ENCODE measurements at regions not wholly inside any gene's neighbourhood (a gene's known extent, or its start where the extent isn't known, plus 50 kb on each side); places are given as distances from the start of the nearest gene placed in this dataset.
"Not testable (repeated sequence)": the region's sequence is repeated elsewhere in the genome, so short reads cannot be mapped to it uniquely, and the experiment has no call there.

DNA sequence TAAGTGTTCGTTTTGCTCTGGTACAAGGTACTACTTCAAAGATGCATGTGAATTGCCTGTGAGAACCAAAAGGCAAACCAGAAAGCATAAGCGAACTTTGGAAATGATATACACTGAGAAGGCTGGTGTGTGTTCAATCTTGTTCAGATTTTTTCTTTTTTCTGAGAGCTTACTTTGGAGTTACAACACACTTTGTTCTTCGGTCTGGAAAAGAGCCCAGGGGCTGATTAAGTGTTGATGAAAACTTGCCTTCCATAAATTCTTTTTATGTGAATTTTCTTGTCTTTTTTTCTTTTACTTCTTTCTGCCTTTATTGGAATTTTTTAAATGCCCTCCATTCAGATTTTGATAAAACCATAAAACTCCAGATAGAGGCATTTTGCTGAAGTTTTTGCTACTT is 395.1 kb upstream of the SASH1 start:
- no peak overlapping the region for H3K27ac ChIP-seq (ENCODE audit: low read depth, low read length)
- no peaks in the 10 kb centered on the region for H3K27me3 ChIP-seq (ENCODE audit: insufficient read depth, low read length)
- no peak overlapping the region for H3K9ac ChIP-seq (ENCODE audit: low read depth, low read length)

DNA sequence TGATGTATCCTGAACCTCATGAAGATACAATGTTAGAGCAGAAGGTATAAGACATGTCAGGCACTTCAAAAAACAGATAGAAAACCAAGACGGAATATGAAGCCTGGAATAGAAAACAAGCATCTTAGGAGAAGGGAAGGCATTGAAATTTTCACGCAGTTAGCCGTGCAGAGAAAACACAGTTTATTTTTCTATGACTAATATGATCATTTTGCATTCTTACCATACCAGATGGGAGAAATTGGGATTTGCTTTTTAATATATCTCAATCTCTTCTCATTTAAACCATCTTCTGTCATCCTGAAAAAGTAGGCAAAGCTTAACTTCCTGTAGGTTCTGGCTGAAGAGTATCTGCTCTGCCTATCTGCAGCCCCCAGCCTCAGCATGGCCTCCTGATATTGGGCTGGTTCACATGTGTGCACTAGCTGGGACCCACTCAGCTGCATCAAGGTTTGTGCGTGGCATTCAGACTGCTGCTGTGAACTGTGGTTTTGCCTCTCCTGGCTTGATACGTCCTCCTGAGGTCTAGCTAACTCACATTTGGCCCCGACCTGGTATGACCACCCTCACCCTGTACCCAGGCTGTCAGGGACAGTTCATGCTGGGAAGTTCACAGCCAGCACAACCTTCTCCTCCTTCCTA is 392.5 kb upstream of the SASH1 start:
- peaks cover 10% of the 10 kb centered on the region for H3K9me3 ChIP-seq (ENCODE audit: insufficient read depth, low read depth, low read length)
- no peaks in the 10 kb centered on the region for H3K36me3 ChIP-seq (ENCODE audit: insufficient read depth, low read length)
- no peaks in the 10 kb centered on the region for H3K27me3 ChIP-seq (ENCODE audit: insufficient read depth, low read length)
- H3K27ac ChIP-seq (ENCODE audit: low read depth, low read length): no peak overlapping the region
- WGBS: 93% methylated on average over 6 of the region's 6 CpGs
- no peaks in the 10 kb centered on the region for H3K4me1 ChIP-seq (ENCODE audit: insufficient read depth, low read length)
- no peak overlapping the region for H3K4me3 ChIP-seq (ENCODE audit: low read length)
- no peak overlapping the region for H3K9ac ChIP-seq (ENCODE audit: low read depth, low read length)

More for the DNA sequence above, 395.1 kb upstream of the SASH1 start:
- Histone ChIP-seq H3K9me3 (ENCODE audit: insufficient read depth, low read depth, low read length) (peaks cover 28% of the 10 kb centered on the region), H3K4me1 (ENCODE audit: insufficient read depth, low read length) (no peaks in the 10 kb centered on the region), H3K4me3 (ENCODE audit: low read length) (no peak overlapping the region), H3K36me3 (ENCODE audit: insufficient read depth, low read length) (no peaks in the 10 kb centered on the region)
- 93% methylated on average over 2 of the region's 3 CpGs for WGBS

DNA sequence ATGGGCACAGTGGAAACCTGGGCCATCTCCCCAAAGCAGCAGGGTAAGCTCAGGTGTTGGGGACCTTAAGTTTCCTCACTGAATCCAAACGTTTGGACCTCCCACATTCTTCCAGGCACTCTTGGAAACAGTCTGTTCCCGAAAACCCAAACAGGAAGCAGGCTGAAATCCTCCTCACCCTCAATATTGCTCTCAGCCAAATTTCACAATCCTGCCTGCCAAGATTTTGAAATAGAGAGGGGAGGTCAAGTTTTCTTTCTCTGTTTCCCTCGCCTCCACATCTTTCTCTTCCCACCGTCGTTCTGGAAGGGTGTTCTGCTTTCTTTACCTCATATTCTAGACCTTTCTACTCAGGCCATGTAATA is 392.0 kb upstream of the SASH1 start:
- no peaks in the 10 kb centered on the region for H3K4me1 ChIP-seq (ENCODE audit: insufficient read depth, low read length)
- no peak overlapping the region for H3K27ac ChIP-seq (ENCODE audit: low read depth, low read length)
- H3K9me3 ChIP-seq (ENCODE audit: insufficient read depth, low read depth, low read length): peaks cover 6% of the 10 kb centered on the region; the same call in 1 of the 2 replicates
- 88% methylated on average over 5 of the region's 5 CpGs for WGBS
- no peaks in the 10 kb centered on the region for H3K36me3 ChIP-seq (ENCODE audit: insufficient read depth, low read length)
- no peak overlapping the region for H3K4me3 ChIP-seq (ENCODE audit: low read length)
- H3K27me3 ChIP-seq (ENCODE audit: insufficient read depth, low read length): no peaks in the 10 kb centered on the region
- no peak overlapping the region for H3K9ac ChIP-seq (ENCODE audit: low read depth, low read length)

DNA sequence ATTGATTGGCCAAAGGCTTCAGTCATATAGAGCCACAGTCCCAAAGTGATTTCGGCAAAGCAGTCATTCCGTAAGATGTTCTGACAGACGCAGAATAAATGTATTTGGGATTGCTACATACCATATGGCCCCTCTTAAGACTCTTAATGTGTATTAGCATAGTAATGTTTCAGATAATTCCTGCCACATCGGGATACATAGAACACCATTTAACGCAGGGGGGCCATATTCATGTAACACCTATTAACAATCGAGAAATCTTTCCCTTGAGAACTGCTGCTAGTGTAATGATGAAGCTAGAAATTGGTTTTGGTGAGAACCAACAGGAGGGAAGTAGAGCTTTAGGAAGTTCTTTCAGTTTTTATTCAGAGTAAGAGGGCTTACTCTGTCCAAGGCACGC is 390.9 kb upstream of the SASH1 start:
- H3K27me3 ChIP-seq (ENCODE audit: insufficient read depth, low read length): no peaks in the 10 kb centered on the region
- H3K4me1 ChIP-seq (ENCODE audit: insufficient read depth, low read length): no peaks in the 10 kb centered on the region
- H3K4me3 ChIP-seq (ENCODE audit: low read length): no peak overlapping the region
- H3K36me3 ChIP-seq (ENCODE audit: insufficient read depth, low read length): no peaks in the 10 kb centered on the region
- H3K27ac ChIP-seq (ENCODE audit: low read depth, low read length): no peak overlapping the region
- H3K9me3 ChIP-seq (ENCODE audit: insufficient read depth, low read depth, low read length): no peaks in the 10 kb centered on the region
- H3K9ac ChIP-seq (ENCODE audit: low read depth, low read length): no peak overlapping the region
- 96% methylated on average over 6 of the region's 7 CpGs for WGBS

DNA sequence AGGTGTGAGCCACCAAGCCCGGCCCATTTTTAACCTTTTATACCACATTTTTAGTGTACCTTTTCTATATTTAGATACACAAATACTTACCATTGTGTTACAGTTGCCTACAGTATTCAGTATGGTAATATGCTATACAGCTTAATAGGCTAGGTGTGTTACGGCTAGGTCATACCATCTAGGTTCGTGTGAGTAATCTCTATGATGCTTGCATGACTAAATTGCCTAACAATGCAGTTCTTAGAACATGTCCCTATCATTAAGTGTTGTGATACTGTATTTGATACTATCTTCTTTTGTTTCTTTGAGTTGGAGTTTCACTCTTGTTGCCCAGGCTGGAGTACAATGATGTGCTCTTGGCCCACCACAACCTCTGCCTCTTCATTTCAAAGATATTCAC is 387.7 kb upstream of the SASH1 start:
- Histone ChIP-seq H3K4me3 (ENCODE audit: low read length) (no peak overlapping the region), H3K9ac (ENCODE audit: low read depth, low read length) (no peak overlapping the region), H3K27ac (ENCODE audit: low read depth, low read length) (no peak overlapping the region), H3K9me3 (ENCODE audit: insufficient read depth, low read depth, low read length) (no peaks in the 10 kb centered on the region), H3K4me1 (ENCODE audit: insufficient read depth, low read length) (no peaks in the 10 kb centered on the region), H3K36me3 (ENCODE audit: insufficient read depth, low read length) (no peaks in the 10 kb centered on the region), H3K27me3 (ENCODE audit: insufficient read depth, low read length) (no peaks in the 10 kb centered on the region)
- 93% methylated on average over 3 of the region's 3 CpGs for WGBS

DNA sequence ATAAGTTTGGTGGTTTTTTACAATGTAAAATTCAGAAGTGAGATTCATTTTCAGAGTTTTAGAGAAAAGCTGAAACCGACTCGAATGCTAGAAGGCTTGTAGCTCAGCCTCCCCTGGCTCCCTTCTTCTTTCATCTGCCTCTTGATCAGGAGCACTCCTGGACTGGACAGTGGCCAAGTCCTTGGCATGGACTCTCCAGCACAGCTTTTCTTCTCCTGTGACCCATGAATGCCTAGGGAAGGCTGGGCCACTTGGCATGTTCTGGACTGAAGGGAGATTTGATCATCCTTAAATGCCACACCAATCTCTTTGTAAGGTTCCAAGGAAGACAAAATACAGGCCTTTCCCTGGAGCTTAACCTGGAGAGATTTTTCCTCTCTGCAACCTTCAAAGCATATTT is 384.0 kb upstream of the SASH1 start:
- Histone ChIP-seq H3K27ac (ENCODE audit: low read depth, low read length) (no peak overlapping the region), H3K27me3 (ENCODE audit: insufficient read depth, low read length) (no peaks in the 10 kb centered on the region), H3K9ac (ENCODE audit: low read depth, low read length) (no peak overlapping the region), H3K36me3 (ENCODE audit: insufficient read depth, low read length) (no peaks in the 10 kb centered on the region), H3K4me1 (ENCODE audit: insufficient read depth, low read length) (no peaks in the 10 kb centered on the region), H3K9me3 (ENCODE audit: insufficient read depth, low read depth, low read length) (no peaks in the 10 kb centered on the region), H3K4me3 (ENCODE audit: low read length) (no peak overlapping the region)
- WGBS: 94% methylated on average over 2 of the region's 2 CpGs

DNA sequence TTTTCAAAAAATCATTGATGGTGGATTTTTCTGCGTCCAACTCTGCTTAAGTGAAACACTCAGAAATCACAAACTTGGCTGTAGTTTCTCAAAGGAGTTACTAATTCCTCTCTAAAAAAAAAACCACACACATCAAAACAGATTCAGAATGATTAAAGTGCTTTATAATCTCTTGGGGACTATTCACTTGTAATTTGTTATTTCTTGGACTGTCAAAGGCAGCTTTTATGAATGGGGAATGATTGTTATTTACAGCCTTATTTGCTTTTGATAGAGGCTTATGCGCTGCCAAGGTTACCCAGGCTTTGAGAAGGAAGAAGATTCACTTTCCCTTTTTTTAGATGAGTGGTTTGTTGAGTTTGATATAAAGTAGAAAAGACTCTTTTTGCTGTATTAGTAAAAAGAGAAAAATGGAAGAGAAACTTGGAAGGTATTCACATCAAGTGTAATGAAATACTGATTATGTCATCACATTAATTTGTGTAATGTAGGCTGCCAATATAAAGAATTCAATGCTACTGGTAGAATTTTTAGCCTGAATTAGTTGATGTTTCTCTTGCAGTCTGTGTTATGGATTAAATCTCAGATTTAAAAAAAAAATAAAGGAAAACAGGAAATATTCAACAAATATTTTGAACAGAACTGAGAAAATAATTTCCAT is 381.0 kb upstream of the SASH1 start:
- Histone ChIP-seq H3K27ac (ENCODE audit: low read depth, low read length) (no peak overlapping the region), H3K9ac (ENCODE audit: low read depth, low read length) (no peak overlapping the region)
- WGBS: 95% methylated on average over 2 of the region's 2 CpGs

DNA sequence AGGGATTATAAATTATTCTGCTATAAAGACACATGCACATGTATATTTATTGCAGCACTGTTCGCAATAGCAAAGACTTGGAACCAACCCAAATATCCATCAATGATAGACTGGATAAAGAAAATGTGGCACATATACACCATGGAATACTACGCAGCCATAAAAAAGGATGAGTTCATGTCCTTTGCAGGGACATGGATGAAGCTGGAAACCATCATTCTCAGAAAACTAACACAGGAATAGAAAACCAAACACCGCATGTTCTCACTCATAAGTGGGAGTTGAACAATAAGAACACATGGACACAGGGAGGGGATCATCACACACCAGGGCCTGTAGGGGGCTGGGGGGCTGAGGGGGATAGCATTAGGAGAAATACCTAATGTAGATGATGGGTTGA is 377.2 kb upstream of the SASH1 start:
- H3K27me3 ChIP-seq (ENCODE audit: insufficient read depth, low read length); H3K27ac ChIP-seq (ENCODE audit: low read depth, low read length); H3K9me3 ChIP-seq (ENCODE audit: insufficient read depth, low read depth, low read length); H3K36me3 ChIP-seq (ENCODE audit: insufficient read depth, low read length); H3K4me3 ChIP-seq (ENCODE audit: low read length); H3K9ac ChIP-seq (ENCODE audit: low read depth, low read length); H3K4me1 ChIP-seq (ENCODE audit: insufficient read depth, low read length): not testable (repeated sequence)
- 100% methylated on average over 1 of the region's 3 CpGs for WGBS

More for the DNA sequence above, 381.0 kb upstream of the SASH1 start:
- no peaks in the 10 kb centered on the region for H3K36me3 ChIP-seq (ENCODE audit: insufficient read depth, low read length)
- H3K4me3 ChIP-seq (ENCODE audit: low read length): no peak overlapping the region
- H3K4me1 ChIP-seq (ENCODE audit: insufficient read depth, low read length): no peaks in the 10 kb centered on the region
- no peaks in the 10 kb centered on the region for H3K9me3 ChIP-seq (ENCODE audit: insufficient read depth, low read depth, low read length)
- H3K27me3 ChIP-seq (ENCODE audit: insufficient read depth, low read length): no peaks in the 10 kb centered on the region

DNA sequence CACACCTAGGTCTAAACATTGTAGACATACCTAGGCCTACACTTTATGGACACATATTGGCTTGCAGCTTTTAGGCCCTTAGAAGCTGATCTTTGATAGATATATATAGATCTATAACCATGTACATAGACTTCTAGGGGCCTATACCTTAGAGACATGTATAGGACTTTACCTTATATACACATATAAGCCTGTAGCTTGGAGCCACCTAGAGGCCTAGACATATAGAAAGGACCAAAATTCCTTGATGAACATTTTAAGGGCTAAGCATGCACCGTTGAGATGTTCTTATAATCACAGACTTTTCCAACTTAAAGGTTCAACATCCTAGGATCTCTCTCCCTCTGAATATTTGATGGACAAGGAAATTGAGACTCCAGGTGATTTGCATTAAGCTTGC is 371.7 kb upstream of the SASH1 start:
- no peaks in the 10 kb centered on the region for H3K27me3 ChIP-seq (ENCODE audit: insufficient read depth, low read length)
- WGBS: 94% methylated on average over 1 of the region's 1 CpG
- H3K9me3 ChIP-seq (ENCODE audit: insufficient read depth, low read depth, low read length): no peaks in the 10 kb centered on the region
- no peak overlapping the region for H3K4me3 ChIP-seq (ENCODE audit: low read length)
- H3K4me1 ChIP-seq (ENCODE audit: insufficient read depth, low read length): no peaks in the 10 kb centered on the region; the same call in 1 of the 2 replicates
- no peak overlapping the region for H3K9ac ChIP-seq (ENCODE audit: low read depth, low read length)
- no peak overlapping the region for H3K27ac ChIP-seq (ENCODE audit: low read depth, low read length)
- no peaks in the 10 kb centered on the region for H3K36me3 ChIP-seq (ENCODE audit: insufficient read depth, low read length)

DNA sequence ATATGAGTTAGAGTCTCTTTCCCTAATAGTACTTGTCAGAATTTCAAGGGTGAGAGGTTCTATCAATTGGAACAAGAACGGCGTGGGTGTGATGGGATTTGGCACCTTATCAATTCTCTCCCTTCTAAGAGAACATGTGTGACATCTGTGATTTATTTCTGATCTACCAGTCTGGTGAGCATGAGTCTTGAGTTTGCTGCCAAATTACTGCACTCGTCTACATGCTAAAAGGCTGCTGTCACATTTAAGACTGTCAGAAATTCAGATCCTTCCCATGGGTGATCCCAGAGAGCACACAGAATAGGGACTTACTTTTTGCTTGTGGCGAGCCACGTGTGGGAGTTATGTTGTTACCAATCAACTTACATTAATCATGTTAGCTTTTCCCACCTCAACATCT is 370.2 kb upstream of the SASH1 start:
- WGBS: 96% methylated on average over 5 of the region's 5 CpGs
- Histone ChIP-seq H3K9ac (ENCODE audit: low read depth, low read length) (no peak overlapping the region), H3K4me1 (ENCODE audit: insufficient read depth, low read length) (no peaks in the 10 kb centered on the region; the same call in 1 of the 2 replicates), H3K9me3 (ENCODE audit: insufficient read depth, low read depth, low read length) (no peaks in the 10 kb centered on the region), H3K27me3 (ENCODE audit: insufficient read depth, low read length) (no peaks in the 10 kb centered on the region), H3K27ac (ENCODE audit: low read depth, low read length) (no peak overlapping the region), H3K36me3 (ENCODE audit: insufficient read depth, low read length) (no peaks in the 10 kb centered on the region), H3K4me3 (ENCODE audit: low read length) (no peak overlapping the region)

DNA sequence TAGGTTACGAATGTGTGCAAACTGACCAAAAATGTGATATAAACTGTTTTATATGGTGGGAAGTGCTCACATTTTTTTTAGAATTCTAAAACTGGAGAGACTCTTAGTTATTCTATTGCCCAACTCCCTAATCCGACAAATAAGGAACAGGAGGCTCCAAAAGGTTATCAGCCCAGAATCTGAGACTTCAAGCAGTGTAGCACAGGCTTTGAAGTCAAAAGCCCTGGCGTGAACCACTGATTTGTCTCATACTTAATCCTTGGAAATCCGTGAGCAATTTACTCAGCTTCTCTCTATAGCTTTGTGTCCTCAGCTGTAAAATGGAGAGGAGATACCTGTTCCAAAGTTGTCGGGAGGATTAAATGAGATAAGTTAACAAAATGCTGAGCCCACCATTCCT is 368.8 kb upstream of the SASH1 start:
- Histone ChIP-seq H3K9ac (ENCODE audit: low read depth, low read length) (no peak overlapping the region), H3K27me3 (ENCODE audit: insufficient read depth, low read length) (no peaks in the 10 kb centered on the region), H3K36me3 (ENCODE audit: insufficient read depth, low read length) (no peaks in the 10 kb centered on the region), H3K27ac (ENCODE audit: low read depth, low read length) (no peak overlapping the region), H3K4me1 (ENCODE audit: insufficient read depth, low read length) (no peaks in the 10 kb centered on the region; the same call in 1 of the 2 replicates), H3K4me3 (ENCODE audit: low read length) (no peak overlapping the region), H3K9me3 (ENCODE audit: insufficient read depth, low read depth, low read length) (no peaks in the 10 kb centered on the region)
- 91% methylated on average over 5 of the region's 5 CpGs for WGBS

Data from HUES64 (cell line).